Ishikawa (cell line): ENCODE measurements at regions not wholly inside any gene's neighbourhood (a gene's known extent, or its start where the extent isn't known, plus 50 kb on each side); places are given as distances from the start of the nearest gene placed in this dataset.

Source experiments
- CEBPB ChIP-seq: IDR thresholded peaks from 2 replicates; pipeline ENCODE4 v1.6.1; 2012
- CREB1 ChIP-seq: IDR thresholded peaks from 2 replicates; pipeline ENCODE4 v1.6.1; 2012; ENCODE audit warnings: low read depth
- EGR1 ChIP-seq: IDR thresholded peaks from 2 replicates; pipeline ENCODE4 v1.6.1; 2012
- EP300 ChIP-seq: IDR thresholded peaks from 2 replicates; pipeline ENCODE4 v1.6.1; 2012; ENCODE audit warnings: borderline replicate concordance
- FOXM1 ChIP-seq: IDR thresholded peaks from 2 replicates; pipeline ENCODE4 v1.6.1; 2012; ENCODE audit warnings: low read depth, borderline replicate concordance
- NFIC ChIP-seq: IDR thresholded peaks from 2 replicates; pipeline ENCODE4 v1.6.1; 2012
- RAD21 ChIP-seq: IDR thresholded peaks from 2 replicates; pipeline ENCODE4 v1.6.1; 2012; ENCODE audit warnings: low read depth
- TAF1 ChIP-seq: IDR thresholded peaks from 2 replicates; pipeline ENCODE4 v1.6.1; 2012; ENCODE audit warnings: low read depth, mild to moderate bottlenecking
- TCF12 ChIP-seq: IDR thresholded peaks from 2 replicates; pipeline ENCODE4 v1.6.1; 2012; ENCODE audit warnings: low read depth
- TEAD4 ChIP-seq: IDR thresholded peaks from 2 replicates; pipeline ENCODE4 v1.6.1; 2012
- YY1 ChIP-seq: IDR thresholded peaks from 2 replicates; pipeline ENCODE4 v1.6.1; 2012; ENCODE audit warnings: low read depth
- ZBTB7A ChIP-seq: IDR thresholded peaks from 2 replicates; pipeline ENCODE4 v1.6.1; 2012; ENCODE audit warnings: low read depth
- TF ChIP-seq, protein P1 (sequence below): IDR thresholded peaks from 2 replicates; pipeline ENCODE4 v1.6.1; 2012
- TF ChIP-seq, protein P2 (sequence below): IDR thresholded peaks from 2 replicates; pipeline ENCODE4 v1.6.1; 2012
- TF ChIP-seq, protein P3 (sequence below): IDR thresholded peaks from 2 replicates; pipeline ENCODE4 v1.6.1; 2012; ENCODE audit warnings: low read depth, mild to moderate bottlenecking

DNA sequence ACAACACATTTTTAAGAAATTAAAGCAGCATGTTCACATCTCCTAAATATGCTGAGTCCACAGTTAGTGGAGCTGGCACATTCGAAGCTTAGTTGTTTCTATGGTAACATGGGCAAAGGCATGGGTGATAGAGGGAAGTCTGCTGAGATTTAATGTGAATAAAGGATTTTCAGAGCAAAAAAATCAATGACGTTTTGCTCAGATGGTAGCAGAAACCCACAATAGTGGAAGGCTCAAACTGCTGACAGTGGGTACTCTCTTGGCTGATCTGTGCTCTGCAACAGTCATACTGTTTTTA, 795.1 kb upstream of the ARPP21 start:
- TF ChIP-seq FOXM1 (no peak), TAF1 (no peak), TCF12 (no peak), YY1 (no peak), EP300 (no peak), TEAD4 (no peak), NFIC (no peak), ZBTB7A (no peak), CEBPB (no peak), CREB1 (no peak)
- TF ChIP-seq, protein P1, sequence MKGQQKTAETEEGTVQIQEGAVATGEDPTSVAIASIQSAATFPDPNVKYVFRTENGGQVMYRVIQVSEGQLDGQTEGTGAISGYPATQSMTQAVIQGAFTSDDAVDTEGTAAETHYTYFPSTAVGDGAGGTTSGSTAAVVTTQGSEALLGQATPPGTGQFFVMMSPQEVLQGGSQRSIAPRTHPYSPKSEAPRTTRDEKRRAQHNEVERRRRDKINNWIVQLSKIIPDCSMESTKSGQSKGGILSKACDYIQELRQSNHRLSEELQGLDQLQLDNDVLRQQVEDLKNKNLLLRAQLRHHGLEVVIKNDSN, result no peak
- TF ChIP-seq, protein P2, sequence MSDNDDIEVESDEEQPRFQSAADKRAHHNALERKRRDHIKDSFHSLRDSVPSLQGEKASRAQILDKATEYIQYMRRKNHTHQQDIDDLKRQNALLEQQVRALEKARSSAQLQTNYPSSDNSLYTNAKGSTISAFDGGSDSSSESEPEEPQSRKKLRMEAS, result no peak

- TF ChIP-seq NFIC (no peak), CREB1 (no peak), RAD21 (no peak), TCF12 (no peak), EP300 (no peak), CEBPB (no peak), FOXM1 (no peak), TAF1 (no peak), YY1 (no peak), EGR1 (no peak), ZBTB7A (no peak), TEAD4 (no peak)
- TF ChIP-seq, protein P3, sequence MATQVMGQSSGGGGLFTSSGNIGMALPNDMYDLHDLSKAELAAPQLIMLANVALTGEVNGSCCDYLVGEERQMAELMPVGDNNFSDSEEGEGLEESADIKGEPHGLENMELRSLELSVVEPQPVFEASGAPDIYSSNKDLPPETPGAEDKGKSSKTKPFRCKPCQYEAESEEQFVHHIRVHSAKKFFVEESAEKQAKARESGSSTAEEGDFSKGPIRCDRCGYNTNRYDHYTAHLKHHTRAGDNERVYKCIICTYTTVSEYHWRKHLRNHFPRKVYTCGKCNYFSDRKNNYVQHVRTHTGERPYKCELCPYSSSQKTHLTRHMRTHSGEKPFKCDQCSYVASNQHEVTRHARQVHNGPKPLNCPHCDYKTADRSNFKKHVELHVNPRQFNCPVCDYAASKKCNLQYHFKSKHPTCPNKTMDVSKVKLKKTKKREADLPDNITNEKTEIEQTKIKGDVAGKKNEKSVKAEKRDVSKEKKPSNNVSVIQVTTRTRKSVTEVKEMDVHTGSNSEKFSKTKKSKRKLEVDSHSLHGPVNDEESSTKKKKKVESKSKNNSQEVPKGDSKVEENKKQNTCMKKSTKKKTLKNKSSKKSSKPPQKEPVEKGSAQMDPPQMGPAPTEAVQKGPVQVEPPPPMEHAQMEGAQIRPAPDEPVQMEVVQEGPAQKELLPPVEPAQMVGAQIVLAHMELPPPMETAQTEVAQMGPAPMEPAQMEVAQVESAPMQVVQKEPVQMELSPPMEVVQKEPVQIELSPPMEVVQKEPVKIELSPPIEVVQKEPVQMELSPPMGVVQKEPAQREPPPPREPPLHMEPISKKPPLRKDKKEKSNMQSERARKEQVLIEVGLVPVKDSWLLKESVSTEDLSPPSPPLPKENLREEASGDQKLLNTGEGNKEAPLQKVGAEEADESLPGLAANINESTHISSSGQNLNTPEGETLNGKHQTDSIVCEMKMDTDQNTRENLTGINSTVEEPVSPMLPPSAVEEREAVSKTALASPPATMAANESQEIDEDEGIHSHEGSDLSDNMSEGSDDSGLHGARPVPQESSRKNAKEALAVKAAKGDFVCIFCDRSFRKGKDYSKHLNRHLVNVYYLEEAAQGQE, result no peak
- TF ChIP-seq, protein P1, result no peak
- TF ChIP-seq, protein P2, result no peak
Observed at GRCh38 chr3:34851137-34851536, 788.2 kb upstream of the ARPP21 start.

GRCh38 chr3:34852844-34853439, 786.4 kb upstream of the ARPP21 start:
- TF ChIP-seq, protein P2, result no peak
- TF ChIP-seq, protein P3, result no peak
- no peak for TF ChIP-seq NFIC
- no peak for TF ChIP-seq ZBTB7A
- TF ChIP-seq, protein P1, result no peak

DNA sequence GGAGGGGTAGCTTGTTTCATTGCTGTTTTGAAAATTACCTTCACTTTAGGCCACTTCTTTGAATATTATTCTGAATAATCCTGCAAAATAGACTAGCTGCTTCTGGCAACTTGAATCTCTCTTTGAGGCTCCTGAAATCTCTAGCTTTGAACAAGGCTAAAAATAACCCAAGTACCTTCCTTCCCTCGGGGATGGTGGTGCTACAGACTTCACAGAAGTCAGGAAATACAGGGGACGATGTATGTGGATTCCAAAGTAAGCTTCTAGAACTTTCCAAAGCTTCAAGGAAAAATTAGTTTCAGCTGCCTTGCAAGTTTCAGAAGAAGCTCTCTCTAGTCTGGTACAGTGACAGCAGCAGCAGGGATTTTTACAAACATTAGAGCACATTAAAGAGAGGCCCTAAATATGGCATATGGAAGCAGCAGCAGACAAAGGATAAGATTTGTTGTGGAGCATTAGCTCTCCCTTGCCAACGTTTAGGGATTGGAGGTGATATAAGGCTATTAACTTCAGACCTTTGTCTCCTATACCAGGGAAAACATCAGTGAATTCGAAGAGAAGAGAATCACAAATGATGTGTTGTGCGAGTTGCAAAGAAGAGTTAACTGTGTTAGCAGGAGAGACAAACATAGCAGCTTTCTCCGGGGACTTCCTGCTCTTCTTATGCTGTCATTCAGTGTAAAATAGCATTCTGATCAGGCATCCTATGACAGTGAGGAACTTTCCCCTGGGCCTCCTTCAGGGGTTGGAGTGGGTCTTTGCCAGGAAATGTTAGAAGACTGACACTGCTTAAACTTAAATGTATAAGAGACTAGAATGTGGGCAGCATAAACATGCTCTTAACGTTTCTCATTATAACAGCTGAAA, 783.0 kb upstream of the ARPP21 start:
- no peak for TF ChIP-seq TAF1
- TF ChIP-seq RAD21, result no peak
- TF ChIP-seq, protein P3, result no peak
- TF ChIP-seq FOXM1, result no peak
- no peak for TF ChIP-seq TCF12
- TF ChIP-seq EP300, result no peak
- TF ChIP-seq YY1, result no peak
- TF ChIP-seq CEBPB, result no peak
- no peak for TF ChIP-seq ZBTB7A
- TF ChIP-seq, protein P2, result no peak
- TF ChIP-seq TEAD4, result no peak
